Psoas muscle (tissue), 7 donors: ENCODE measurements at regions not wholly inside any gene's neighbourhood (a gene's known extent, or its start where the extent isn't known, plus 50 kb on each side); places are given as distances from the start of the nearest gene placed in this dataset.

Experiments used
- ATAC-seq, 4 donors: fragments of 200-7000 bp; cut with Tn5 transposase; one replicate each; pipeline ENCODE4 v1.9.1; 2020; ENCODE audit warnings: moderate library complexity in 3 of 4, mild to moderate bottlenecking in 2 of 4
- DNase-seq, 2 donors: peaks; one replicate each; pipeline ENCODE4 v3.0.0-alpha.2; 2020
- H3K27ac ChIP-seq: fragments of 200-600 bp; one replicate; pipeline ENCODE4 v1.8.0; 2022
- H3K27me3 ChIP-seq, 3 donors: fragments of 200-600 bp in 1 of 3; one replicate each; pipeline versions ENCODE4 v1.6.1 to v1.8.0; 2013 to 2022; ENCODE audit warnings: low read length in 2 of 3, mild to moderate bottlenecking in 2 of 3, moderate library complexity in 1 of 3; ENCODE audit not compliant: insufficient read depth in 3 of 3
- H3K36me3 ChIP-seq, 2 donors: fragments of 200-600 bp in 1 of 2; one replicate each; pipeline versions ENCODE4 v1.6.1 to v1.8.0; 2013 to 2022; ENCODE audit warnings: low read depth in 1 of 2, mild to moderate bottlenecking in 1 of 2, moderate library complexity in 1 of 2; ENCODE audit not compliant: insufficient read depth in 1 of 2
- H3K4me1 ChIP-seq: fragments of 200-600 bp; one replicate; pipeline ENCODE4 v1.8.0; 2022
- H3K4me3 ChIP-seq: fragments of 200-600 bp; one replicate; pipeline ENCODE4 v1.8.0; 2022; ENCODE audit warnings: mild to moderate bottlenecking
- H3K9me3 ChIP-seq: fragments of 200-600 bp; one replicate; pipeline ENCODE4 v1.8.0; 2022
- WGBS, 3 donors: extraction: QIAGEN DNeasy Blood & Tissue Kit; methylation state at CpG; one replicate each; pipeline versions ENCODE4 v1.1.6 to v1.1.7; 2013; 5-methylcytosine and 5-hydroxymethylcytosine counted together
- intact Hi-C, 2 donors: fragments of 100-400 bp; cut with DNase I; formaldehyde crosslinking; loops; one replicate each; pipeline versions ENCODE4 v1.11.0 to v1.14.2; 2022
- TF ChIP-seq, protein P1 (sequence below): fragments of 200-600 bp; IDR thresholded peaks from one replicate; pipeline ENCODE4 v1.8.0; 2022; ENCODE audit warnings: antibody characterized with exemption
- donor health status: healthy with polysubstance abuse.
- donor health status: DM: no; HTN: no; CAD: no; lungs with moderate emphysema.
- donor health status: Bipolar disorder and iron deficiency.
- donor health status: healthy.
- donor health status: DM: yes; HTN: yes; CAD: no.
- donor health status: DM: no; HTN: no; CAD: no.
- donor health status: DM: yes; HTN: yes; CAD: no.

DNA sequence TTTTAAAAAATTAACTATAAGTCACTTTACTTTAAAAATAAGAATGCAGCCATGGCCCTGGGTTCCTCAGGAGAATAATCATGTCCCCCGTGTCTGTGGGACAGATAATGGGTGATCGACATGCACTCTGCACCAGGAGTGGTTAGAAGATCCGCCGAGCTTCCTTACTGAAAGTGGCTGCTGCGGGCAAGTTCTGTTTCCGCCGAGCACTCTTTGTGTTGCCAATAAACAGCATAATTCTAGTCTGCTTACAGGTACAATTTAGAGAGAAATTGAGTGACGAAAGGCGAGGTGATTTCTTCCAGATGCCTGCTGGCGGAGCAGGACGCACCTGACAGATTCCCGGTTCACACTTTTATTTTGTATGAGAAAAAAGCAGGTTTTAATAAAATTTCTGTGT lies 139.0 kb downstream of the SOX1 start:
- WGBS, 3 donors, result 21 to 32% (median 26%) methylated on average over 12 of the region's 12 CpGs
- no peaks in the 10 kb centered on the region for H3K9me3 ChIP-seq
- intact Hi-C loops, result no loop called here
- H3K4me1 ChIP-seq, result no peaks in the 10 kb centered on the region
- H3K27ac ChIP-seq, result no peak overlapping the region
- DNase-seq (no peak), ATAC-seq (no peak)
- H3K36me3 ChIP-seq, result no peaks in the 10 kb centered on the region
- H3K4me3 ChIP-seq, result no peak overlapping the region
- TF ChIP-seq, protein P1, sequence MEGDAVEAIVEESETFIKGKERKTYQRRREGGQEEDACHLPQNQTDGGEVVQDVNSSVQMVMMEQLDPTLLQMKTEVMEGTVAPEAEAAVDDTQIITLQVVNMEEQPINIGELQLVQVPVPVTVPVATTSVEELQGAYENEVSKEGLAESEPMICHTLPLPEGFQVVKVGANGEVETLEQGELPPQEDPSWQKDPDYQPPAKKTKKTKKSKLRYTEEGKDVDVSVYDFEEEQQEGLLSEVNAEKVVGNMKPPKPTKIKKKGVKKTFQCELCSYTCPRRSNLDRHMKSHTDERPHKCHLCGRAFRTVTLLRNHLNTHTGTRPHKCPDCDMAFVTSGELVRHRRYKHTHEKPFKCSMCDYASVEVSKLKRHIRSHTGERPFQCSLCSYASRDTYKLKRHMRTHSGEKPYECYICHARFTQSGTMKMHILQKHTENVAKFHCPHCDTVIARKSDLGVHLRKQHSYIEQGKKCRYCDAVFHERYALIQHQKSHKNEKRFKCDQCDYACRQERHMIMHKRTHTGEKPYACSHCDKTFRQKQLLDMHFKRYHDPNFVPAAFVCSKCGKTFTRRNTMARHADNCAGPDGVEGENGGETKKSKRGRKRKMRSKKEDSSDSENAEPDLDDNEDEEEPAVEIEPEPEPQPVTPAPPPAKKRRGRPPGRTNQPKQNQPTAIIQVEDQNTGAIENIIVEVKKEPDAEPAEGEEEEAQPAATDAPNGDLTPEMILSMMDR, result no peak
- H3K27me3 ChIP-seq, result peaks cover 0 to 47% (median 9%) of the 10 kb centered on the region in 3 donors

DNA sequence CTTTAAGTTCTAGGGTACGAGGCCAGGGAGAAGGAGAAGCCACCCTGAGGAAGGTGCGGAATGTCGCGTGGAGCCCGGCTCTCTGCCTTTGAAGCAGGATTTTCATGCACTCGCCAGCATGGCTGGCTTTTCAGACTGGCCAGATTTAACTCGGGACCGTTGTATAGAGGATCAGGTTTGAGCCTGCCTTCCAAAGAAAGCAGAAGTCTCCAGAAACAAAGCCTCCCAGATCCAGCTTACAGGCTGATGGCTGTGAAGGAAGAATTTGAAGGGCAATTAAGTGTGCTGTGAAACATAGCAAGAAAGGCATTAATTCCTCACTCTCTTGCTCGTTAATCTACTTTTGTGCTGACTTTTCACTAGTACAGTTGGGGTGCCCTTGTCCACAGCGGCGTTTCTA lies 140.2 kb downstream of the SOX1 start:
- Histone ChIP-seq H3K9me3 (no peaks in the 10 kb centered on the region), H3K27ac (no peak overlapping the region), H3K36me3 (no peaks in the 10 kb centered on the region), H3K4me3 (no peak overlapping the region), H3K4me1 (no peaks in the 10 kb centered on the region), H3K27me3 (peaks cover 0 to 51% (median 9%) of the 10 kb centered on the region in 3 donors)
- TF ChIP-seq, protein P1, result no peak
- intact Hi-C loops, result no loop called here
- DNase-seq (no peak), ATAC-seq (no peak)
- WGBS, 3 donors, result 52 to 58% (median 52%) methylated on average over 11 of the region's 11 CpGs

DNA sequence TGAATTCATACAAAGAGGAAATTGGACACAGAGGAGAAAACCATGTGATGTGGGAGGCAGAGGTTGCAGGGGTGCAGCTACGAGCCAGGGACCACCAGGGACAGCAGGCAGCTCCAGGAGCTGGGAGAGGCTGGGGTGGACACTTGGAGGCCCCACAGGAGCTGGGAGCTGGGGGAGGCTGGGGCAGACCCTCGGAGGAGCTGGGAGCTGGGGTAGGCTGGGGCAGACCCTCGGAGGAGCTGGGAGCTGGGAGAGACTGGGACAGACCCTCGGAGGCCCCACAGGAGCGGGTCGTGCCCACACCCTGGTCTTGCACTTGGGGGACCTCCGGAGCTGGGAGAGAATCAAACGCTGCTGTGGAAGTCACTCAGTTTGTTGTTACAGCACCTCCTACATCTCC lies 141.7 kb downstream of the SOX1 start:
- intact Hi-C loops, result no loop called here
- Histone ChIP-seq H3K4me1 (no peaks in the 10 kb centered on the region), H3K27me3 (peaks cover 0 to 40% (median 7%) of the 10 kb centered on the region in 3 donors), H3K4me3 (no peak overlapping the region), H3K27ac (no peak overlapping the region), H3K36me3 (no peaks in the 10 kb centered on the region), H3K9me3 (no peaks in the 10 kb centered on the region)
- DNase-seq (no peak), ATAC-seq (no peak)
- TF ChIP-seq, protein P1, result no peak
- 73 to 77% (median 74%) methylated on average over 8 of the region's 8 CpGs for WGBS, 3 donors

DNA sequence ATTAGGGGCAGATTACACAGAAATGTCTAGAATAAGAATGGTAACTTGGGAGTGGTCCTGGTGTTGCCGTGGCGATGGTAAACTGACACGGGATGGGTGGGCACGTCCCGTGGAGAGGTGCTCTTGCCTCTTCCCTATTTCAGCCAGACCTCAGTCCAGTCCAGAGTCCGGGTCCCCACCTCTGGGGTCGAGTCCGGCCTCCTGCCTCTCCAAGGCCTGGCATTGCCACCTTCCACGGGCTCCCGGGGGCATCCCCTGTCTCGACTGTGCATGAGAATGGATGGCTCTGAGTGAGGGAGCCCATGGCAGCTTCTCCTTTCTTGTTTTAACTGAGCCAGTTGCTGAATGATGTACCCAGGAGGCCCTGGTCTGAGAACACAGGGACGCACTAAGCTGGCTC lies 142.3 kb downstream of the SOX1 start:
- Histone ChIP-seq H3K27ac (no peak overlapping the region), H3K9me3 (no peaks in the 10 kb centered on the region), H3K27me3 (peaks cover 0 to 40% (median 10%) of the 10 kb centered on the region in 3 donors), H3K4me1 (no peaks in the 10 kb centered on the region), H3K36me3 (no peaks in the 10 kb centered on the region), H3K4me3 (no peak overlapping the region)
- TF ChIP-seq, protein P1, result no peak
- ATAC-seq, result no peak
- intact Hi-C loops, result no loop called here
- WGBS, 3 donors, result 70 to 73% (median 72%) methylated on average over 12 of the region's 12 CpGs
- no peak for DNase-seq

DNA sequence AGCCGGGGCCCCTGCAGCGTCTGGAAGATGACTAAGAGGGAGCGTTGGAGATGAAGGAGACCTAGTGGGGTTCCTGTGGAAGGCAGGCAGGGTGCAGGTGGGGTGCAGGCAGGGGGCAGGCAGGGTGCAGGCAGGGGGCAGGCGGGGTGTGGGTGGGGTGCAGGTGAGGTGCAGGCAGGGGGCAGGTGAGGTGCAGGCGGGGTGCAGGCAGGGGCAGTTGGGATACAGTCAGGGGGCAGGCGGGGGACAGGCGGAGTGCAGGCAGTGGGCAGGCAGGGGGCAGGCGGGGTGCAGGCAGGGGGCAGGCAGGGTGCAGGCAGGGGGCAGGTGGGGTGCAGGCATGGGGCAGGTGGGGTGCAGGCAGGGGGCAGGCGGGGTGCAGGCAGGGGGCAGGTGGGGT lies 142.8 kb downstream of the SOX1 start:
- H3K4me3 ChIP-seq, result no peak overlapping the region
- H3K4me1 ChIP-seq, result no peaks in the 10 kb centered on the region
- WGBS, 3 donors, result 82 to 96% (median 89%) methylated on average over 7 to 9 of the region's 9 CpGs
- TF ChIP-seq, protein P1, result no peak
- no peak overlapping the region for H3K27ac ChIP-seq
- intact Hi-C loops, result no loop called here
- no peaks in the 10 kb centered on the region for H3K36me3 ChIP-seq
- DNase-seq (no peak), ATAC-seq (no peak)
- H3K9me3 ChIP-seq, result no peaks in the 10 kb centered on the region
- peaks cover 0 to 35% (median 9%) of the 10 kb centered on the region in 3 donors for H3K27me3 ChIP-seq
